OCI-LY7 (cell line): ENCODE measurements at regions not wholly inside any gene's neighbourhood (a gene's known extent, or its start where the extent isn't known, plus 50 kb on each side); places are given as distances from the start of the nearest gene placed in this dataset.

ENCODE experiments used
- BruUV-seq: library from RNA; stranded (reverse); fragments of 400-500 nt; replicated peaks from 2 replicates; lab custom pipeline; 2021; lab: Mats Ljungman, UMichigan
- CTCF ChIA-PET: fragments of 300-600 bp; sonication (Branson Sonifier 250); formaldehyde crosslinking; loops from one replicate; lab custom pipeline; 2022; ENCODE audit warnings: antibody characterized with exemption; ENCODE audit not compliant: unreplicated experiment; lab: Charles Lee
- POLR2A ChIA-PET: fragments of 300-600 bp; sonication (Branson Sonifier 250); formaldehyde crosslinking; loops from one replicate; lab custom pipeline; 2022; ENCODE audit warnings: antibody characterized with exemption; lab: Charles Lee
- DNase-seq: peaks from one replicate; pipeline ENCODE4 v3.0.0-alpha.2; 2015; ENCODE audit warnings: low spot score
- H2AFZ ChIP-seq: fragments of 200-600 bp; sonication (generic), shearing (Covaris generic); 2 replicates; pipeline ENCODE4 v1.6.1; 2014; ENCODE audit warnings: mild to moderate bottlenecking, antibody characterized with exemption, low read length, moderate library complexity
- H3K27ac ChIP-seq: fragments of 200-600 bp; sonication (generic); 2 replicates; pipeline ENCODE4 v1.5.1; 2014; ENCODE audit warnings: mixed run types, low read depth, mild to moderate bottlenecking, moderate library complexity, low read length, inconsistent platforms; ENCODE audit not compliant: poor library complexity, severe bottlenecking
- H3K36me3 ChIP-seq: fragments of 200-600 bp; sonication (generic); 2 replicates; pipeline ENCODE4 v1.6.1; 2014; ENCODE audit warnings: mild to moderate bottlenecking, antibody characterized with exemption, low read length, moderate library complexity, mixed read lengths; ENCODE audit not compliant: insufficient read depth
- H3K4me1 ChIP-seq: fragments of 200-600 bp; sonication (generic); 2 replicates; pipeline ENCODE4 v1.5.1; 2014; ENCODE audit warnings: mild to moderate bottlenecking, low read length; ENCODE audit not compliant: insufficient read depth, poor library complexity, severe bottlenecking
- H3K4me2 ChIP-seq: fragments of 200-600 bp; sonication (generic); 2 replicates; pipeline ENCODE4 v1.6.1; 2014; ENCODE audit warnings: mild to moderate bottlenecking, low read length
- H3K4me3 ChIP-seq: fragments of 200-600 bp; sonication (generic); 2 replicates; pipeline ENCODE4 v1.5.1; 2014; ENCODE audit warnings: mild to moderate bottlenecking, low read depth, low read length; ENCODE audit not compliant: poor library complexity, severe bottlenecking
- H3K79me2 ChIP-seq: fragments of 200-600 bp; sonication (generic); 2 replicates; pipeline ENCODE4 v1.6.1; 2016; ENCODE audit warnings: low read depth, mild to moderate bottlenecking, low read length, moderate library complexity, mixed read lengths; ENCODE audit not compliant: insufficient read depth
- H3K9me2 ChIP-seq: fragments of 200-600 bp; sonication (generic); 2 replicates; pipeline ENCODE4 v1.6.1; 2016; ENCODE audit warnings: mild to moderate bottlenecking, low read length, mixed read lengths; ENCODE audit not compliant: insufficient read depth
- H3K9me3 ChIP-seq: fragments of 200-600 bp; sonication (generic); 2 replicates; pipeline ENCODE4 v1.6.1; 2014; ENCODE audit warnings: mild to moderate bottlenecking, mixed run types, low read length, mixed read lengths
- H4K20me1 ChIP-seq: fragments of 200-600 bp; sonication (generic); 2 replicates; pipeline ENCODE4 v1.6.1; 2014; ENCODE audit warnings: mild to moderate bottlenecking, antibody characterized with exemption, low read length, moderate library complexity, mixed read lengths; ENCODE audit not compliant: insufficient read depth
- CTCF ChIP-seq: fragments of 200-600 bp; sonication (generic); conservative IDR thresholded peaks from 2 replicates; pipeline ENCODE4 v1.5.1; 2014; ENCODE audit warnings: mild to moderate bottlenecking, antibody characterized with exemption, low read length, moderate library complexity, mixed read lengths
- EZH2phosphoT487 ChIP-seq: fragments of 200-600 bp; sonication (generic); IDR thresholded peaks from 2 replicates; pipeline ENCODE4 v1.6.1; 2018; ENCODE audit warnings: low read depth, borderline replicate concordance, mild to moderate bottlenecking, mixed run types, antibody characterized with exemption, low read length, moderate library complexity, mixed read lengths
- intact Hi-C: fragments of 100-400 bp; cut with micrococcal nuclease; formaldehyde crosslinking; loops from one replicate; pipeline ENCODE4 v1.10.0; 2022; ENCODE audit not compliant: unreplicated experiment

- H3K27ac ChIP-seq, result no peak overlapping the region
- CTCF ChIA-PET, result no interaction called here
- no peaks in the 10 kb centered on the region for H3K79me2 ChIP-seq
- H3K4me3 ChIP-seq, result no peak overlapping the region
- H3K4me2 ChIP-seq, result no peak overlapping the region
- BruUV-seq, result no TSS peak
- H3K36me3 ChIP-seq, result no peaks in the 10 kb centered on the region
- H3K9me3 ChIP-seq, result no peaks in the 10 kb centered on the region
- no peak overlapping the region for H2AFZ ChIP-seq
- no peaks in the 10 kb centered on the region for H3K9me2 ChIP-seq
- intact Hi-C loops, result no loop called here
- H4K20me1 ChIP-seq, result no peaks in the 10 kb centered on the region
- no peak for TF ChIP-seq CTCF
- no peak for TF ChIP-seq EZH2phosphoT487
- DNase-seq, result no peak
- no peaks in the 10 kb centered on the region for H3K4me1 ChIP-seq
- POLR2A ChIA-PET, result no interaction called here
Observed at GRCh38 chr2:120438301-120439066, 92.5 kb downstream of the INHBB start.

- Histone ChIP-seq H3K27ac (no peak overlapping the region), H3K79me2 (no peaks in the 10 kb centered on the region), H4K20me1 (no peaks in the 10 kb centered on the region), H3K9me2 (no peaks in the 10 kb centered on the region), H3K4me3 (no peak overlapping the region), H3K36me3 (no peaks in the 10 kb centered on the region), H2AFZ (no peak overlapping the region), H3K9me3 (no peaks in the 10 kb centered on the region), H3K4me2 (no peak overlapping the region), H3K4me1 (no peaks in the 10 kb centered on the region)
- ChIA-PET CTCF (no interaction called here), POLR2A (no interaction called here)
- intact Hi-C loops, result no loop called here
- TF ChIP-seq CTCF, result no peak
- TF ChIP-seq EZH2phosphoT487, result no peak
- DNase-seq, result no peak
- BruUV-seq, result no TSS peak
Observed at GRCh38 chr2:120439067-120439368, 93.1 kb downstream of the INHBB start.

DNA sequence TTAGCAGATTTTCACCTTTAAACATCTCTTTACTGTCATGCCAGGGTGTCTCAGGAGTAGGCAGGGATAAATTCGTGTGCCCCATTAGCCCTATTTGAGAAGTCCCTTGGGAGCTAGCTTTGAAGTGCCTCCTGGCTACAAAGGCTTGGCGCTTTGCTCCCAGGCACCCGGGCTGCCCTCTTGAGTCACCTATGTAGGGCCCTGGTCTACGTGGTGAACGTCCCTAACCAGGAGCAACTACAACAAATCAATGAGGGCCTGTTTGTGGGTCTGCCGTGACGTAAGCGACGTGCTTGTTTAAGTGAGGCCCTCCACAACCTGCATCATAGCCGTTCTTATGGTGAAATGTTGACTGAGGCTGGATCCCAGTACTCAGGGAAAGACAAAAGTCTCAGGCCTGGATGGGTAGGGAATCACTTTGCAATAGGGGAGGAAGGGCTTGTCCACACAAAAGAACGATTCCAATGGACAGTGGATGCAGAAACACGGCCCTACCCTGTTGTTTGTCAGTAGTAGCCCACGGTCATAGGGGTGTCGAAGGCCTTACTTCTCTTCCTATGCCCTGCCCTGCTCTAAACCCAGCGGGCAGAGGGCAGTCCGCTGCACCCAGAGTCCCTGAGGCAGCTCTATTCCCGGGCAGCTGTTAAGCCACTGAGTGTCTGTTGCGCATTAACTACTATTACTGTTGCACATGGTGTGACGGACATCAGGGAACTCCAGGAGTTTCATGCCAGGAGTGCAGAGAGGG, 93.9 kb downstream of the INHBB start:
- CTCF ChIA-PET, result no interaction called here
- DNase-seq, result no peak

More for the DNA sequence above, 93.9 kb downstream of the INHBB start:
- H3K9me2 ChIP-seq, result no peaks in the 10 kb centered on the region
- POLR2A ChIA-PET, result no interaction called here
- no peak overlapping the region for H3K4me2 ChIP-seq
- TF ChIP-seq CTCF (no peak), EZH2phosphoT487 (no peak)
- H3K79me2 ChIP-seq, result no peaks in the 10 kb centered on the region
- H3K27ac ChIP-seq, result no peak overlapping the region
- H3K9me3 ChIP-seq, result no peaks in the 10 kb centered on the region
- no peaks in the 10 kb centered on the region for H3K4me1 ChIP-seq
- intact Hi-C loops, result no loop called here
- no peaks in the 10 kb centered on the region for H4K20me1 ChIP-seq
- no peaks in the 10 kb centered on the region for H3K36me3 ChIP-seq
- no peak overlapping the region for H2AFZ ChIP-seq
- no peak overlapping the region for H3K4me3 ChIP-seq
- BruUV-seq, result no TSS peak
